ENCODE measurements at regions not wholly inside any gene's neighbourhood (a gene's known extent, or its start where the extent isn't known, plus 50 kb on each side); places are given as distances from the start of the nearest gene placed in this dataset.
"Not testable (repeated sequence)": the region's sequence is repeated elsewhere in the genome, so short reads cannot be mapped to it uniquely, and the experiment has no call there.

DNA sequence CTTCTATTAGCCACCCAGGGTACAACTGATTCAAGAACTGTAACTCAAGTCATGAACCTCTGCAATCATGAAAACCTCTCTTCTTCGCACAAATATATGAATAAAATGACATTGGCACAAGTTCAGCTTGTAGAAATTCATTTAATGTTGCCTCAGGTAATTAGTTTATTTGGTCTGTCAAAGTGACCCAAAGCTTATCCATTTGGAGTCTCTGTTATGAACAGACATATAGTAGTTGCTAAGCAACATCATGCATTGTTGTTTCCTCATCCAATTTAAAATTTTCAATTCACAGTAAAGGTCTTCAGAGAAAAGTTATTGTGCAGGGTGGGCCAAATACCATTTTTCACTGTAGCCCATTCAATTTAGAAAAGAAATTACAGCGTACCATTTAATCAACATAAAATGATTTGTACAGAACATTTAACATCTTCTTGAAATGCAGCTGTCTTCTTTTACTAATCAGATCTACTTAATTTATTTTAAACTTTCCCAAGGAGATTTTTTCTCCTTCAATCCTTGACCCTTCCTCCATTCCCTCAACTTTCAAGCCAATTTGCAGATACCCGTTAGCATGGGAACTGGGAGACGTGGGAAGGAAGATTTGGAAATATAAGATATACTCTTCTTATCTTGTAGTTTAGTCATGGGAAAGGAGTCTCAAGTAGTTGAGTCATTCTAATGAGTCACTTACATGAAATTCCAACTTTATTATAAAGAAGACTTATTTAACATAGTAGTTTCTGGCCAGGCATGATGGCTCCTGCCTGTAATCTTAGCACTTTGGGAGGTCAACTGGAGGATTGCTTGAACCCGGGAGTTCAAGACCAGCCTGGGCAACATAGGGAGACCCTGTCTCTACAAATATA is 231.3 kb downstream of the ATPSCKMT start:
- Histone ChIP-seq H3K9me3 (ENCODE audit: control insufficient read depth, low read depth, low read length) (no peaks in the 10 kb centered on the region), H3K27me3 (ENCODE audit: control insufficient read depth, insufficient read depth, low read length) (no peaks in the 10 kb centered on the region), H3K4me1 (ENCODE audit: control insufficient read depth, insufficient read depth, low read length) (no peaks in the 10 kb centered on the region), H3K36me3 (ENCODE audit: control insufficient read depth, insufficient read depth, low read length) (no peaks in the 10 kb centered on the region), H3K27ac (ENCODE audit: low read length) (no peak overlapping the region), H3K4me3 (ENCODE audit: low read length) (no peak overlapping the region)
- no CpG with 5 or more reads among the region's 5 CpGs for WGBS (ENCODE audit: insufficient coverage, low lambda C conversion rate)
- DNase-seq: no peak

DNA sequence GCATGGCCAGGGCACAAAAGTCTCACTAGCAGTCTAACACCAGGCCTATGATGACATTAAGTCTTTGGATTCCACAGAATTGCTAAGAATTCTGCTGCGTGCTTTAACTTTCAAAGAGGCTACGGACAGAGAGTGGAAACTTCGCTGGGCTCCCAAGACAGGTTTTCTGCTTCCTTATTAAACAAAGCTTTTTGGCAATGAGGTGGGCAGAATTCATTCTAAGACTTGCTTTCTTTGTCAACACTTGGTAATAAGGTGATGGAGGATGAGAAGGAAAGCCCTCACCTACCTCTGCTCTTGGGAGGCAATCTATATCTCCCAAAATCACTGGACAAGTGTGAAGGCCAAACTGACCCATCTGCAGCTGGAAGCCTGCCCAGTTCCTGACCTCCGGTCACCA is 231.9 kb downstream of the ATPSCKMT start:
- Histone ChIP-seq H3K4me3 (ENCODE audit: low read length) (no peak overlapping the region), H3K27me3 (ENCODE audit: control insufficient read depth, insufficient read depth, low read length) (no peaks in the 10 kb centered on the region), H3K9me3 (ENCODE audit: control insufficient read depth, low read depth, low read length) (no peaks in the 10 kb centered on the region), H3K36me3 (ENCODE audit: control insufficient read depth, insufficient read depth, low read length) (no peaks in the 10 kb centered on the region), H3K27ac (ENCODE audit: low read length) (no peak overlapping the region), H3K4me1 (ENCODE audit: control insufficient read depth, insufficient read depth, low read length) (no peaks in the 10 kb centered on the region)
- no peak for DNase-seq
- WGBS (ENCODE audit: insufficient coverage, low lambda C conversion rate): 100% methylated on average over 1 of the region's 4 CpGs

DNA sequence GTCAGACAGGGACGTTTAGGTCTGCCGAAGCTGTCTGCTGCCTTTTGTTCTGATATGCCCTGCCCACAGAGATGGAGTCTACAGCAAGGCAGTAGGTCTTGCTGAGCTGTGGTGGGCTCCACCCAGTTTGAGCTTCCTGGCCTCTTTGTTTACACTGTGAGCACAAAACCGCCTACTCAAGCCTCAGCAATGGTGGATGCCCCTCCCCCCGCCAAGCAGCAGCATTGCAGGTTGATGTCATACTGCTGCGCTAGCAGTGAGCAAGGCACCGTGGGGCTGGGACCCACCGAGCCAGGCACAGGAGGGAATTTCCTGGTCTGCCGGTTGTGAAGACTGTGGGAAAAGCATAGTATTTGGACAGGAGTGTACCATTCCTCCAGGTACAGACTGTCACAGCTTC is 233.1 kb downstream of the ATPSCKMT start:
- not testable (repeated sequence) for H3K36me3 ChIP-seq (ENCODE audit: control insufficient read depth, insufficient read depth, low read length); H3K4me1 ChIP-seq (ENCODE audit: control insufficient read depth, insufficient read depth, low read length); DNase-seq; H3K27ac ChIP-seq (ENCODE audit: low read length); H3K9me3 ChIP-seq (ENCODE audit: control insufficient read depth, low read depth, low read length); H3K4me3 ChIP-seq (ENCODE audit: low read length); H3K27me3 ChIP-seq (ENCODE audit: control insufficient read depth, insufficient read depth, low read length)
- no CpG with 5 or more reads among the region's 8 CpGs for WGBS (ENCODE audit: insufficient coverage, low lambda C conversion rate)

DNA sequence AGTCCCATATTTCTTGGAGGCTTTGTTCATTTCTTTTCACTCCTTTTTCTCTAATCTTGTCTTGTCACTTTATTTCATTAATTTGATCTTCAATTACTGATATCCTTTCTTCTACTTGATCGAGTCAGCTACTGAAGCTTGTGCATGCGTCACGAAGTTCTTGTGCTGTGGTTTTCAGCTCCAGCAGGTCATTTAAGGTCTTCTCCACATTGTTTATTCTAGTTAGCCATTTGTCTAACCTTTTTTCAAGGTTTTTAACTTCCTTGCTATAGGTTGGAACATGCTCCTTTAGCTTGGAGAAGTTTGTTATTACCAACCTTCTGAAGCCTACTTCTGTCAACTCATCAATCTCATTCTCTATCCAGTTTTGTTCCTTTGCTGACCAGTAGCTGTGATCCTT is 234.0 kb downstream of the ATPSCKMT start:
- not testable (repeated sequence) for H3K27ac ChIP-seq (ENCODE audit: low read length); H3K27me3 ChIP-seq (ENCODE audit: control insufficient read depth, insufficient read depth, low read length); H3K4me3 ChIP-seq (ENCODE audit: low read length); H3K36me3 ChIP-seq (ENCODE audit: control insufficient read depth, insufficient read depth, low read length); H3K4me1 ChIP-seq (ENCODE audit: control insufficient read depth, insufficient read depth, low read length); H3K9me3 ChIP-seq (ENCODE audit: control insufficient read depth, low read depth, low read length); DNase-seq
- WGBS (ENCODE audit: insufficient coverage, low lambda C conversion rate): 92% methylated on average over 3 of the region's 3 CpGs

DNA sequence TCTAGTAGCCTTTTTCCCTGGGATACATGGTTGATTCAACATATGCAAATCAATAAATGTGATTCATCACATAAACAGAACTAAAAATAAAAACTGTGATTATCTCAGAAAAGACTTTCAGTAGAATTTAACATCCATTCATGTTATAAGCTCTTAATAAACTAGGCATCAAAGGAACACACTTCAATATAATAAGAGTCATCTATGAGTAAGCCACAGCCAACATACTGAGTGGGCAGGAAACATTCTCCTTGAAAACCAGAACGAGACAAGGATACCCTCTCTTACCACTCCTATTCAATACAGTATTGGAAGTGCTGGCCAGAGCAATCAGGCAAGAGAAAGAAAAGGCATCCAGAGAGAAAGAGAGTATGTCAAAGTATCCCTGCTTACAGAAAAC is 239.9 kb downstream of the ATPSCKMT start:
- Histone ChIP-seq H3K27me3 (ENCODE audit: control insufficient read depth, insufficient read depth, low read length) (no peaks in the 10 kb centered on the region), H3K27ac (ENCODE audit: low read length) (no peak overlapping the region), H3K36me3 (ENCODE audit: control insufficient read depth, insufficient read depth, low read length) (no peaks in the 10 kb centered on the region), H3K4me1 (ENCODE audit: control insufficient read depth, insufficient read depth, low read length) (no peaks in the 10 kb centered on the region), H3K9me3 (ENCODE audit: control insufficient read depth, low read depth, low read length) (no peaks in the 10 kb centered on the region), H3K4me3 (ENCODE audit: low read length) (no peak overlapping the region)
- no CpG with 5 or more reads among the region's 1 CpG for WGBS (ENCODE audit: insufficient coverage, low lambda C conversion rate)
- no peak for DNase-seq

DNA sequence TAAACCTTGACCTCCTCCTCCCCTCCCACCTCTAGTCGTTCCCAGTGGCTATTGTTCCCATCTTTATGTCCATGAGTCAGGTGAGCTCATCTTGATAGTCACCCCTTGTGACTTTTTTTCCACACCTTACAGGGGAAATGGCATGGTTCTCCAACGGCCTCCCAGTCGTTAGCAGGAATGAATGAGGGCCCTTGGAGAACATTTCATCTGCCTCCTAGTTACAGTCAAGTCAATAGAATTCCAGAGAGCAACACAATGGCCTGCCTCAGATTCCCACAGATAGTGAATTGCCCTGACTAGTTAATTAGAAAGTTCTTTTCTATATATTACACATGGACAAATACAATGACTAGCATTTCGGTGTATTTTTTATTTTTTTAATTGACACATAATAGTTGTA is 262.6 kb downstream of the ATPSCKMT start:
- Histone ChIP-seq H3K9me3 (ENCODE audit: control insufficient read depth, low read depth, low read length) (no peaks in the 10 kb centered on the region), H3K27me3 (ENCODE audit: control insufficient read depth, insufficient read depth, low read length) (no peaks in the 10 kb centered on the region), H3K4me3 (ENCODE audit: low read length) (no peak overlapping the region), H3K27ac (ENCODE audit: low read length) (no peak overlapping the region), H3K4me1 (ENCODE audit: control insufficient read depth, insufficient read depth, low read length) (no peaks in the 10 kb centered on the region), H3K36me3 (ENCODE audit: control insufficient read depth, insufficient read depth, low read length) (no peaks in the 10 kb centered on the region)
- 10% methylated on average over 2 of the region's 4 CpGs for WGBS (ENCODE audit: insufficient coverage, low lambda C conversion rate)
- DNase-seq: no peak

DNA sequence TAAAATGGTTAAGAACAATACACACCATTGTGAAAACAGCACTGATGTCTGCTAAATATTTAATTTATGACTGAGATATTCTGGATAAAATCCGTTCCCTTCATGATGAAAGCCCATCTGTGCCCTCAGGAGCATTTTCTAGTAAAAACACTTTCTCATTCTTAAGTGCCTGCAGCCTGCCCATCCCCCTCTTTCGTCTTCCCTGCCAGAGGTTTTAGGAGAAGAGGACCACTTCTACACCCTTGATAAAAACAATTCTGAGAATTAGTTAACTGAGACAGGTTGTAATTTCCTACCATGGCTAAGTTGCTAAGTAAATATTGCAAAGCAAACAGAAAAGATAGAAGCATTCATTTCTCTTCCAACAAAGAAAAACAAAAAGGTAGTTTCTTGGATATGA is 272.6 kb downstream of the ATPSCKMT start:
- no peaks in the 10 kb centered on the region for H3K36me3 ChIP-seq (ENCODE audit: control insufficient read depth, insufficient read depth, low read length)
- no peaks in the 10 kb centered on the region for H3K4me1 ChIP-seq (ENCODE audit: control insufficient read depth, insufficient read depth, low read length)
- H3K4me3 ChIP-seq (ENCODE audit: low read length): no peak overlapping the region
- no peaks in the 10 kb centered on the region for H3K9me3 ChIP-seq (ENCODE audit: control insufficient read depth, low read depth, low read length)
- DNase-seq: no peak
- H3K27ac ChIP-seq (ENCODE audit: low read length): no peak overlapping the region
- H3K27me3 ChIP-seq (ENCODE audit: control insufficient read depth, insufficient read depth, low read length): peaks cover 2% of the 10 kb centered on the region
- WGBS (ENCODE audit: insufficient coverage, low lambda C conversion rate): 0% methylated on average over 1 of the region's 2 CpGs

DNA sequence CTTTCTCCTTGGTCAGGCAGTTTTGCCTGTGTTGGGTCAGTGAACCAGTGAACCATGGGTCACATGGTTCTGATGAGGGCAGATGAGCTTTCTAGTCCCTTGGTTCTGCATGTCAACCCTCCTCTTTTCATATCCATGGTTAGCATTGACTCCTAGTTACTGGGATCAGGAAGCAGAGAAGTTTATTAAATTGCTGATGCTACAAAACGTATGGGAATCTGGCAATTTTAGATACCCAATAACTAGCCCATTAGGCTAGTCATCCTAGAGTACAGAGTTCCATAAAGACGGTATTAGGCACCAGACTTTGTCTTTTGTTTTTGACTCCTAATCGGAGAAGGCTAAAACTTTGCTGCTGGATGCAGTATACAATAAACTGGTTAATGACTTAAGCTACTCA is 273.1 kb downstream of the ATPSCKMT start:
- 92% methylated on average over 2 of the region's 3 CpGs for WGBS (ENCODE audit: insufficient coverage, low lambda C conversion rate)
- no peak for DNase-seq
- Histone ChIP-seq H3K4me3 (ENCODE audit: low read length) (no peak overlapping the region), H3K36me3 (ENCODE audit: control insufficient read depth, insufficient read depth, low read length) (no peaks in the 10 kb centered on the region), H3K9me3 (ENCODE audit: control insufficient read depth, low read depth, low read length) (no peaks in the 10 kb centered on the region), H3K27me3 (ENCODE audit: control insufficient read depth, insufficient read depth, low read length) (peaks cover 2% of the 10 kb centered on the region), H3K4me1 (ENCODE audit: control insufficient read depth, insufficient read depth, low read length) (no peaks in the 10 kb centered on the region), H3K27ac (ENCODE audit: low read length) (no peak overlapping the region)

DNA sequence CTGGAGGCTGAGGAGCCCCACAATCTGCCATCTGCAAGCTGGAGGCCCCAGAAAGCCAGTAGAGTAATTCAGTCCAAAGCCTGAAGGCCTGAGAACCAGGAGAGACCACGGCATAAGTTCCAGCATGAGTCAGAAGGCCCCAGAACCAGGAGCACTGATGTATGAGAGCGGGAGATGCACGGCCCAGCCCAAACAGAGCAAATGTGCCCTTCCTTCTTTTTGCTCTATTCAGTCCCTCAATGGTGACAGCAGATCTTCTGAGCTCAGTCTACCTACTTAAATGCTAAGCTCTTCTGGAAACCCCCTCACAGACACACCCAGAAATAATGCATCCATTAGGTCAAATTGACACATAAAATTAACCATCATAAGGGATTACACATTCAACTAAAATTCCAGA is 277.6 kb downstream of the ATPSCKMT start:
- H3K4me1 ChIP-seq (ENCODE audit: control insufficient read depth, insufficient read depth, low read length): no peaks in the 10 kb centered on the region
- no peaks in the 10 kb centered on the region for H3K9me3 ChIP-seq (ENCODE audit: control insufficient read depth, low read depth, low read length)
- no peak for DNase-seq
- no peaks in the 10 kb centered on the region for H3K36me3 ChIP-seq (ENCODE audit: control insufficient read depth, insufficient read depth, low read length)
- H3K27me3 ChIP-seq (ENCODE audit: control insufficient read depth, insufficient read depth, low read length): peaks cover 2% of the 10 kb centered on the region
- H3K4me3 ChIP-seq (ENCODE audit: low read length): no peak overlapping the region
- no peak overlapping the region for H3K27ac ChIP-seq (ENCODE audit: low read length)
- WGBS (ENCODE audit: insufficient coverage, low lambda C conversion rate): no CpG with 5 or more reads among the region's 3 CpGs

DNA sequence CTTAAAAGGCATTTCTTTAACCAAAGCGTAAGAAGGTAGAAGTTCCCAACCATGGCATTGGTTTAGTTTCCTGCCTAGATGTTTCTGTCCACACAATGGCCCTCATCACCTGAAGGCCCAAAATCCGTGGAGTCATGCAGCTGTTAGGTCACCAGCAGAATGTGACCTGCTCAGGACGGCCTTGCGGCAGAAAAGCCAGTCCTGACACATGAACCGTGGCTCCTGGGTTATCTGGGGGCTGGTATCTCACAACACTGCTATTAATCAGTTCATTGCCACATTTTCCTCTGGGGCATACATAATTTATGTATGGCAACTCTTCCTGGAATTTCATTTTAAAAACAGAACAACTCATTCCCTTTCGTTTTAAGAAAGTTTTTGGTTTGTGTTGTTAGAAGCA is 278.4 kb downstream of the ATPSCKMT start:
- WGBS (ENCODE audit: insufficient coverage, low lambda C conversion rate): 83% methylated on average over 1 of the region's 6 CpGs

DNA sequence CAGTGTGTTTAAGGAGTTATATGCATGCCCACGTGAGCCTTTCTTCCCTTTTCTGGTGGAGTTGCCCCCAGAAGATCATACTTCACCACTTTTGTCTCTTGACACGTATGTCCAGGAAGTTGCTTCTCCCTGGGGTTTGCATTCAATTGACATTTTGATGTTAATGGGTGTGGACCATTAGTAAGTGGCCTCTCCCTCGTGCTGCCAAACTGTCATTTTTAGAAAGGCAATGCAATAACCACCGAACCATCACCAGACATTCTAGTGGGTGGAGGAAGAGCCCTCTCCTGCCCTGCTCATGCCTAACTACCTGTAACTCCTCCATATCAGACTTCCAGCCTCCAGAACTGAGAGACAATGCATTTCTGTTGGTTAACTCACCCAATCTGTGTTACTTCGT is 290.8 kb downstream of the ATPSCKMT start:
- Histone ChIP-seq H3K9me3 (ENCODE audit: control insufficient read depth, low read depth, low read length) (no peaks in the 10 kb centered on the region), H3K36me3 (ENCODE audit: control insufficient read depth, insufficient read depth, low read length) (no peaks in the 10 kb centered on the region), H3K4me1 (ENCODE audit: control insufficient read depth, insufficient read depth, low read length) (no peaks in the 10 kb centered on the region), H3K4me3 (ENCODE audit: low read length) (no peak overlapping the region), H3K27me3 (ENCODE audit: control insufficient read depth, insufficient read depth, low read length) (no peaks in the 10 kb centered on the region), H3K27ac (ENCODE audit: low read length) (no peak overlapping the region)
- no peak for DNase-seq
- 100% methylated on average over 1 of the region's 5 CpGs for WGBS (ENCODE audit: insufficient coverage, low lambda C conversion rate)

More for the DNA sequence above, 278.4 kb downstream of the ATPSCKMT start:
- no peak overlapping the region for H3K27ac ChIP-seq (ENCODE audit: low read length)
- H3K27me3 ChIP-seq (ENCODE audit: control insufficient read depth, insufficient read depth, low read length): peaks cover 2% of the 10 kb centered on the region
- H3K9me3 ChIP-seq (ENCODE audit: control insufficient read depth, low read depth, low read length): no peaks in the 10 kb centered on the region
- no peaks in the 10 kb centered on the region for H3K36me3 ChIP-seq (ENCODE audit: control insufficient read depth, insufficient read depth, low read length)
- no peaks in the 10 kb centered on the region for H3K4me1 ChIP-seq (ENCODE audit: control insufficient read depth, insufficient read depth, low read length)
- no peak for DNase-seq
- H3K4me3 ChIP-seq (ENCODE audit: low read length): no peak overlapping the region
